Large intestine (tissue), 3 donors: ENCODE measurements at regions not wholly inside any gene's neighbourhood (a gene's known extent, or its start where the extent isn't known, plus 50 kb on each side); places are given as distances from the start of the nearest gene placed in this dataset.

Source experiments
- DNase-seq, 2 donors: peaks; one replicate each; pipeline versions ENCODE4 v3.0.0 to v3.0.0-alpha.2; 2013
- H3K27ac ChIP-seq: one replicate; pipeline ENCODE4 v1.5.1; 2013; ENCODE audit warnings: low read length
- H3K27me3 ChIP-seq: 2 replicates; pipeline ENCODE4 v1.6.1; 2013; ENCODE audit warnings: low read length; ENCODE audit not compliant: control insufficient read depth, insufficient read depth
- H3K36me3 ChIP-seq: 2 replicates; pipeline ENCODE4 v1.6.1; 2013; ENCODE audit warnings: low read length; ENCODE audit not compliant: control insufficient read depth, insufficient read depth
- H3K4me1 ChIP-seq: one replicate; pipeline ENCODE4 v1.6.1; 2013; ENCODE audit warnings: low read length; ENCODE audit not compliant: control insufficient read depth, insufficient read depth
- H3K4me3 ChIP-seq: one replicate; pipeline ENCODE4 v1.5.1; 2013; ENCODE audit warnings: low read length
- H3K9me3 ChIP-seq: one replicate; pipeline ENCODE4 v1.6.1; 2013; ENCODE audit warnings: mild to moderate bottlenecking, low read depth, low read length, moderate library complexity; ENCODE audit not compliant: control insufficient read depth
- WGBS: methylation state at CpG from one replicate; pipeline ENCODE4 v1.1.5; 2013; ENCODE audit warnings: low lambda C conversion rate; ENCODE audit not compliant: insufficient coverage; 5-methylcytosine and 5-hydroxymethylcytosine counted together

DNA sequence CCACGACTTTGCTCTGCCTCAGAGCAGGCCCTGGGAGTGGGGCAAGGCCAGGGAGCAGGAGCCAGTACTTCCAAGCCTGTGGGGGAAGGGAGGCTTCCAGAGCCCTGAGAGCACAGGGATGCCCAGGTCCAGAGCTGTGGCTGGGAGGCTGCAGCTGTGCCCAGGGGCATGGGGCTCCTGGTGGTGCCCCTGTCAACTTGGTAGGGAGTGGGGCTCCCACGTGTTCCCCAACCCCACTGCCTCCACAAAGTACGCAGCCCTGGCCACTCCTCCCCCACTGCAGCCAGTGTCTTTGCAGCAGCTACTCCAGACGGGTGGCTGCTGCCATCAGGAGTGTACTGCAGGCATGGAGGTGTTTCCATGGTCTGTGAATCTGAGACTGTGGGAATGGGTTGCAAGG is 294.1 kb upstream of the SNX7 start:
- Histone ChIP-seq H3K36me3 (no peaks in the 10 kb centered on the region), H3K4me1 (no peaks in the 10 kb centered on the region), H3K4me3 (no peak overlapping the region), H3K27ac (no peak overlapping the region), H3K27me3 (no peaks in the 10 kb centered on the region), H3K9me3 (no peaks in the 10 kb centered on the region)
- no CpG with 5 or more reads among the region's 4 CpGs for WGBS
- no peak for DNase-seq

GRCh38 chr1:98366343-98366742 is 295.2 kb upstream of the SNX7 start:
- WGBS = no CpG with 5 or more reads among the region's 3 CpGs
- Histone ChIP-seq H3K4me3 (no peak overlapping the region), H3K9me3 (no peaks in the 10 kb centered on the region), H3K36me3 (no peaks in the 10 kb centered on the region), H3K27ac (no peak overlapping the region), H3K4me1 (no peaks in the 10 kb centered on the region), H3K27me3 (no peaks in the 10 kb centered on the region)
- DNase-seq = no peak

DNA sequence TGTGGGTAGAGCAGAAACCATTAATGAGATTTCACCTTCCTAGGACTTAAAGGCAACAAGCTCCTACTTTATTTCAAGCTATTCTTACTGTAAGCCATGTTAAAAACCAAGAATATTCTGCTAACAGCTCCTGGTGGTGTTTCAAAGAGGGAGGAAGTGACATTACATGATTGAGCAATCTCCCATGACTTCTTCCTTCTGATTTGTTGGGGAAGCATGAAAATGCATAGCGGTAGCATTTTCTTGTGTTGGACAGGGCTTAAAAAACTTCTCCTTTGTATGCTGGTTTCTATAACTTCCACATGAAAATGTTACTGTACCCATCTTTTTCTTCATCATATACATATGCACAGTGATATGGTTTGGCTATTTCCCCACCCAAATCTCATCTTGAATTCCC is 297.0 kb upstream of the SNX7 start:
- WGBS = no CpG with 5 or more reads among the region's 1 CpG
- no peaks in the 10 kb centered on the region for H3K27me3 ChIP-seq
- H3K4me1 ChIP-seq = no peaks in the 10 kb centered on the region
- H3K9me3 ChIP-seq = no peaks in the 10 kb centered on the region
- no peak overlapping the region for H3K27ac ChIP-seq
- H3K36me3 ChIP-seq = no peaks in the 10 kb centered on the region
- DNase-seq = no peak
- H3K4me3 ChIP-seq = no peak overlapping the region

DNA sequence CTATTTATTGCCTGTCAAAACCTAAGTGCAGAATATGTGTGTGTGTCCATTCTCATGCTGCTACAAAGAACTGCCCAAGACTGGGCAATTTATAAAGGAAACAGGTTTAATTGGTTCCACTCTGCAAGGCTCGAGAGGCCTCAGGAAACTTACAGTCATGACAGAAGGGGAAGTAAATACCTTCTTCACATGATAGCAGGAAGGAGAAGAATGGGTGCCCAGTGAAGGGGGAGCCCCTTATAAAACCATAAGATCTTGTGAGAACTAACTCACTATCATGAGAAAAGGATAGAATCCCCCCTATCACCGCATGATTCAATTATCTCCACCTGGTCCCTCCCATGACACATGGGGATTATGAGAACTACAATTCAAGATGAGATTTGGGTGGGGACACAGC is 300.7 kb upstream of the SNX7 start:
- WGBS = no CpG with 5 or more reads among the region's 2 CpGs
- Histone ChIP-seq H3K27ac (no peak overlapping the region), H3K9me3 (no peaks in the 10 kb centered on the region), H3K4me3 (no peak overlapping the region), H3K27me3 (no peaks in the 10 kb centered on the region), H3K4me1 (no peaks in the 10 kb centered on the region), H3K36me3 (no peaks in the 10 kb centered on the region)
- no peak for DNase-seq

DNA sequence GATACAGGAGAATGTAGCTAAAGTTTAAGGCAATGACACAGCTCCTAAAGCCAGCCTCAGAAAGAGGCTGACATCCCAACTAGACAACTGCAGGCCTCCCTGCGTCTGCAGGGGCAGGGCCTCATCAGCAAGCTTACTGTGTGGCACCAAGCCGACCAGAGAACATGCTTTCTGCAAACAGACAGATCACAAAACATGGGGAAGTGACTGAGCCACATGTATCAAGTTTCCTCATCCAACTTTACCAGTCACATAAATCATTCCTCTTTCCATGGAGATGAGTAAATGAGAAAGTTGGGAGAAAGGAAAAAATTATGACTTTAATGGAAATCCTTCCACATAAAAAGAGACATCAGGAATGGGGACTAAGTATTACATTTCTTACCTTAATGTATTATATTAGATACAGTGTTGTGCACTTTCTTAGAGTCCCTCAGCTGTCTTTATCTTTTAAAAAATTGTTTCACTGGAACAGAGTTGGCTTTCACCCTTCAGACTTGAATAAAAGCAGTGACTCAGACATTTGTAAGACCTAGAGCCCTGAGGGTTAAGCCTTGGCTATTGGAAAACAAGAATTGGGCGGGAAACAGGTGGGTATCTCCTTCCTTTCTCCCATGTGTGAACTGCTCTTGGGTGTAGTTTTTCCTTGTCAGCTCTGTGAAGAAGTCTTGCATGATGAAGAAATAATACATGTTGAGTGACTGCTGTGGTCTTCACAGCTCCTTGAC is 305.7 kb upstream of the SNX7 start:
- H3K36me3 ChIP-seq = no peaks in the 10 kb centered on the region
- no peak overlapping the region for H3K4me3 ChIP-seq
- H3K9me3 ChIP-seq = no peaks in the 10 kb centered on the region
- WGBS = no CpG with 5 or more reads among the region's 3 CpGs
- H3K4me1 ChIP-seq = no peaks in the 10 kb centered on the region
- H3K27ac ChIP-seq = no peak overlapping the region
- no peaks in the 10 kb centered on the region for H3K27me3 ChIP-seq
- DNase-seq = no peak

DNA sequence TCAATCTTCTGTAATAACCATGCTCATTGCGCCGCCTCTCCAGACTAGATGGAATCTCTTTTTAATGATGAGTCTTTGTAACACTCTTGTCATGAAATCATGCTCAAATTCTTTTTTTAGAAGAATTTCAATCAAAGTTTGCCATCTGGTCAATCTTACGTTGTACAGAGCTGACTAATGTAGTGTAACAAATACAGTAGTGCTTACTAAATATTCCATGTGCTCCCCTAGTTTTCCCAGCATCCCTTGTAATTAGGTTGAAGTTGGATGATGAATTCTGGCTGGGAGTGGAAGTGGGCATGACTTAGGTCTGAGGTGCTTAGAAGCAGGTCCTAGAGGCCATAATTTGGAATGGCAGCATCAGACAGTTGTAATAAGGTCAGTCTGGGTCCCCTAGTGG is 309.1 kb upstream of the SNX7 start:
- DNase-seq = no peak
- Histone ChIP-seq H3K27ac (no peak overlapping the region), H3K4me1 (no peaks in the 10 kb centered on the region), H3K9me3 (no peaks in the 10 kb centered on the region), H3K4me3 (no peak overlapping the region), H3K36me3 (no peaks in the 10 kb centered on the region), H3K27me3 (no peaks in the 10 kb centered on the region)
- WGBS = 100% methylated on average over 2 of the region's 3 CpGs

- H3K9me3 ChIP-seq = no peaks in the 10 kb centered on the region
- WGBS = 89% methylated on average over 3 of the region's 5 CpGs
- H3K36me3 ChIP-seq = no peaks in the 10 kb centered on the region
- no peak overlapping the region for H3K27ac ChIP-seq
- no peaks in the 10 kb centered on the region for H3K27me3 ChIP-seq
- no peaks in the 10 kb centered on the region for H3K4me1 ChIP-seq
- no peak overlapping the region for H3K4me3 ChIP-seq
- no peak for DNase-seq
Observed at GRCh38 chr1:98351561-98351960, 310.0 kb upstream of the SNX7 start.

GRCh38 chr1:98345417-98345816 is 316.1 kb upstream of the SNX7 start:
- WGBS = 50% methylated on average over 1 of the region's 2 CpGs
- DNase-seq = no peak
- H3K4me3 ChIP-seq = no peak overlapping the region
- no peaks in the 10 kb centered on the region for H3K36me3 ChIP-seq
- no peaks in the 10 kb centered on the region for H3K4me1 ChIP-seq
- H3K27ac ChIP-seq = no peak overlapping the region
- no peaks in the 10 kb centered on the region for H3K9me3 ChIP-seq
- H3K27me3 ChIP-seq = no peaks in the 10 kb centered on the region

DNA sequence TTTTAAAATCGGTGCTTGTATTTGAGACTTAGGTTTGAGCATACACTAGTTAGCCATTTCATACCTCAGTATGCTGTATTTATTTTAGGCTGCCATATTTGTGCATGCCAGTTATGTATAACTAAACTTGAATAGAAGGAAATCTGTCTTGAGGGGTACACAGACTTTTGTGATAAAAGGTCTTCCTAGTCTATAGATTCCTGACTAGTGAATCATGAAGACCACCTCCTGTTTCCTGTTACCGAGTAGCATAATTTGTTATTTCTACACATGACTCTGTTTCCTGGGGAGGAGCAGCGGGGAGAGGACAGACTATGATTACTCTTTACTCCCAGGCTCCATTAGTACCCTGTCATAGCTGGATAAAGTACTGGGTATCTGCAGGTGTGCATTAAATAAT is 316.8 kb upstream of the SNX7 start:
- H3K4me3 ChIP-seq = no peak overlapping the region
- 67% methylated on average over 1 of the region's 3 CpGs for WGBS
- H3K27ac ChIP-seq = no peak overlapping the region
- no peaks in the 10 kb centered on the region for H3K27me3 ChIP-seq
- DNase-seq = no peak
- no peaks in the 10 kb centered on the region for H3K9me3 ChIP-seq
- H3K4me1 ChIP-seq = no peaks in the 10 kb centered on the region
- H3K36me3 ChIP-seq = no peaks in the 10 kb centered on the region

- Histone ChIP-seq H3K27ac (no peak overlapping the region), H3K4me3 (no peak overlapping the region), H3K27me3 (no peaks in the 10 kb centered on the region), H3K4me1 (no peaks in the 10 kb centered on the region), H3K9me3 (no peaks in the 10 kb centered on the region), H3K36me3 (no peaks in the 10 kb centered on the region)
- DNase-seq = no peak
- WGBS = no CpG with 5 or more reads among the region's 1 CpG
Observed at GRCh38 chr1:98342566-98342965, 319.0 kb upstream of the SNX7 start.

DNA sequence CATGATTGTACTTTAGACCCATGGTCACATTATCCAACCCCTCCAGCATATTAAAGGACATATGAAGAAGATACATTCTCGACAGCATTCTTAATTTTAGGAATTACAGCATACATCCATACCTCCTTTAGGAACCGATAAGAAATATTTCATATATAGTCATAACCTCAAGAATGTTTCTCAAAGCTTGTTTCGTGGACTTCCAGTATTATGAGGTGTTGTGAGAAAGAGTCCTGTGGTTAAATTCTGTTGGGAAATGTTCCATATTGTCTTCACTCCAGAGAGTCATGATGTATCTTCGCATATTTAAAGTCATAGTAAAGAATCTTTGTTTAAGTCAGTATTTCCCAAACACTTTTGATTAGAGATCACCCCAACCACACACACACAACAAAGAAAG is 321.0 kb upstream of the SNX7 start:
- H3K9me3 ChIP-seq = no peaks in the 10 kb centered on the region
- H3K27me3 ChIP-seq = no peaks in the 10 kb centered on the region
- no peak overlapping the region for H3K4me3 ChIP-seq
- 100% methylated on average over 2 of the region's 4 CpGs for WGBS
- peaks cover 3% of the 10 kb centered on the region for H3K4me1 ChIP-seq
- no peaks in the 10 kb centered on the region for H3K36me3 ChIP-seq
- no peak for DNase-seq
- no peak overlapping the region for H3K27ac ChIP-seq
